Type B pancreatic cell (in vitro differentiated cells): ENCODE measurements at regions not wholly inside any gene's neighbourhood (a gene's known extent, or its start where the extent isn't known, plus 50 kb on each side); places are given as distances from the start of the nearest gene placed in this dataset.
"Not testable (repeated sequence)": the region's sequence is repeated elsewhere in the genome, so short reads cannot be mapped to it uniquely, and the experiment has no call there.

Experiments
- DNase-seq: peaks from one replicate; pipeline ENCODE4 v3.0.0; 2021; ENCODE audit warnings: mixed read lengths; ENCODE audit not compliant: unreplicated experiment; ENCODE audit errors: extremely low spot score
- H3K27ac Mint-ChIP-seq: 2 replicates; pipeline ENCODE4 v1.8.0; 2021; ENCODE audit warnings: mild to moderate bottlenecking, mixed read lengths
- H3K27me3 Mint-ChIP-seq: 2 replicates; pipeline ENCODE4 v1.8.0; 2021; ENCODE audit warnings: mixed read lengths
- H3K36me3 Mint-ChIP-seq: 2 replicates; pipeline ENCODE4 v1.8.0; 2021; ENCODE audit warnings: mixed read lengths
- H3K4me1 Mint-ChIP-seq: one replicate; pipeline ENCODE4 v1.8.0; 2021; ENCODE audit warnings: mixed read lengths; ENCODE audit not compliant: unreplicated experiment
- H3K4me3 Mint-ChIP-seq: 2 replicates; pipeline ENCODE4 v1.8.0; 2021; ENCODE audit warnings: mild to moderate bottlenecking, mixed read lengths
- H3K9me3 Mint-ChIP-seq: 2 replicates; pipeline ENCODE4 v1.8.0; 2021; ENCODE audit warnings: mixed read lengths
- CTCF ChIP-seq: fragments of 200-600 bp; sonication (generic); conservative IDR thresholded peaks from 2 replicates; pipeline ENCODE4 v1.5.0; 2021; ENCODE audit warnings: antibody characterized with exemption, mild to moderate bottlenecking

DNA sequence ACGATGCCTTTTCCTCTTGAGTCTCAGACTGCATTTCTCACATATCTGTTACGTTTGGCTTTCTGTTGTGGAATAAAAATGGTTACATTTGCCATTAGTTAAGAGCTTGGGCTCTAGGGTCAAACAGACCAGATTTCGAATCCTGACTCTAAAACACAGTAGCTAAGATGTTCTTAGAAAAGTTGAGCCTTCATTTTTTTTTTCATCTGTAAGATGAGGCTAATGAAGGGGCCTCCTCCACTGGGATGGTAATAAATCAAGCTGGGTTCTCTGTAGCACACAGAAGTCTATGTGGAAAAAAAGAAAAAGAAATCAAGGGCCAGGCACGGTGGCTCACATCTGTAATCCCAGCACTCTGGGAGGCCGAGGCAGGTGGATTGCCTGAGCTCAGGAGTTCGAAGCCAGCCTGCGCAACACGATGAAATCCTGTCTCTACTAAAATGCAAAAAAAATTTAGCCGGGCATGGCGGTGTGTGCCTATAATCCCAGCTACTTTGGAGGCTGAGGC is 49.9 kb upstream of the CAPRIN1 start:
- Mint-ChIP-seq H3K27me3 (peaks cover 17% of the 10 kb centered on the region), H3K36me3 (no peaks in the 10 kb centered on the region), H3K4me1 (peaks cover 18% of the 10 kb centered on the region), H3K27ac (no peak overlapping the region), H3K9me3 (no peaks in the 10 kb centered on the region), H3K4me3 (no peak overlapping the region)
- no peak for DNase-seq
- TF ChIP-seq CTCF, result no peak

GRCh38 chr11:33999393-33999792 is 52.1 kb upstream of the CAPRIN1 start:
- H3K9me3 Mint-ChIP-seq, result no peaks in the 10 kb centered on the region
- no peaks in the 10 kb centered on the region for H3K36me3 Mint-ChIP-seq
- no peak overlapping the region for H3K4me3 Mint-ChIP-seq
- TF ChIP-seq CTCF, result no peak
- no peak for DNase-seq
- H3K4me1 Mint-ChIP-seq, result peaks cover 18% of the 10 kb centered on the region
- peaks cover 20% of the 10 kb centered on the region for H3K27me3 Mint-ChIP-seq
- H3K27ac Mint-ChIP-seq, result no peak overlapping the region

- peak overlapping the region; percentile 50 for H3K27ac Mint-ChIP-seq
- H3K27me3 Mint-ChIP-seq, result peaks cover 20% of the 10 kb centered on the region
- no peak for DNase-seq
- peaks cover 18% of the 10 kb centered on the region for H3K4me1 Mint-ChIP-seq
- no peaks in the 10 kb centered on the region for H3K36me3 Mint-ChIP-seq
- H3K9me3 Mint-ChIP-seq, result no peaks in the 10 kb centered on the region
- H3K4me3 Mint-ChIP-seq, result peak overlapping the region; percentile 83
- no peak for TF ChIP-seq CTCF
Observed at GRCh38 chr11:33997584-33998251, 53.8 kb upstream of the CAPRIN1 start.

DNA sequence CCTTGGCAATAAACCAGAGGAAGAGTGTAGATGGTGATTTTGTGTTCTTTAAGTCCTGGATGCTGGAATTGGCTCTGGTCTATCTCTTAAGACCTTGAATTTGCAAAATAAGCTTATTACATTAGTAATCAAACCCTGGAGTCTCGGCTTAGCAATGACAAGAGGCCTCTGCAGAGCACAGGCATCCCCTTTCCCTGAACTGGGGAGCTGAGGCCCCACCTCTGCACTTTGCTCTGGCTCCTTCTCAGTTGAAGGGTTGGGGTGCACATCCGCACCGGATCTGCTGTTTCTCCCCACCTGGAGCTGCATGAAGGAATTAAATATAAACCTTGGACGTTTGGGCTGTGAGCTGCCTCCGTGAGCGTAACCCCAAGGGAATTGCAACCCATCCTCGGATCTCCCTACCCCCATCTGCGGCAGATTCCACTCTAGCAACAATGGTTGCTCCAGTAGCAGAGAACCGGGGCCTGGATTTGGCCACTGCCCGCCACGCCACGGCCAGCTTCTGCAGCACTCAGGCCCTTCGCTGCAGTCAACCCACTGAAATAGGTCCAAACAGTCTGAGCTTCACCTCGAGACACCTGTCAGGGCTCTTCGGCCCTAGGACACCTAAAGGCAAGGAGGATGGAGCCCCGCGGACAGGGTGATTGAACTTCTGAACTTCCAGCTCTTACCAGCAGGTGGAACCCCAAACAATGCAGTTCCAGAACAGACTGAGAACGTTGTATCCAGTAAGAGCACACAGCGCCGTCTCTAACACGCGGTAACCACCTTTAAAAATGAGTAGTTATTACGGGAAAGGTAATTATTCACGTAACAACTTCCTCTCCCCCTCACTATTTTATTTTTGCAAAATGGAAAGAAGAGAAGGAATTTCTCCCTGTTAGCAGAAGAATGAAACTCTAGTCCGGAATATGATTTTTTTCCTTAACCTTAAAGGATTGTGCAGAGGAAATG is 54.8 kb upstream of the CAPRIN1 start:
- DNase-seq, result peak; percentile 76
- Mint-ChIP-seq H3K4me3 (peak overlapping the region; percentile 83), H3K27ac (peak overlapping the region; percentile 50), H3K36me3 (no peaks in the 10 kb centered on the region), H3K9me3 (no peaks in the 10 kb centered on the region), H3K27me3 (peaks cover 20% of the 10 kb centered on the region), H3K4me1 (peaks cover 12% of the 10 kb centered on the region)
- TF ChIP-seq CTCF, result peak; percentile 85

GRCh38 chr11:33994937-33995336 is 56.6 kb upstream of the CAPRIN1 start:
- Mint-ChIP-seq H3K9me3 (no peaks in the 10 kb centered on the region), H3K4me3 (no peak overlapping the region), H3K4me1 (peaks cover 12% of the 10 kb centered on the region), H3K27ac (no peak overlapping the region), H3K27me3 (peaks cover 20% of the 10 kb centered on the region), H3K36me3 (no peaks in the 10 kb centered on the region)
- no peak for TF ChIP-seq CTCF
- DNase-seq, result no peak

DNA sequence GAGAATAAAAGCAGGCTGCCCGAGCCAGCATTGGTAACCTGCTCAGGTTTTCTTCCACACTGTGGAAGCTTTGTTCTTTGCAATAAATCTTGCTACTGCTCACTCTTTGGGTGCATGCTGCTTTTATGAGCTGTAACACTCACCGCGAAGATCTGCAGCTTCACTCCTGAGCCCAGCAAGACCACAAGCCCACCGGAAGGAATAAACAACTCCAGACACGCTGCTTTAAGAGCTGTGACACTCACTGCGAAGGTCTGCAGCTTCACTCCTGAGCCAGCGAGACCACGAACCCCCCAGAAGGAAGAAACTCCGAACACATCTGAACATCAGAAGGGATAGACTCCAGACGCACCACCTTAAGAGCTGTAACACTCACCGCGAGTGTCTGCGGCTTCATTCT is 60.4 kb upstream of the CAPRIN1 start:
- not testable (repeated sequence) for H3K27me3 Mint-ChIP-seq, H3K36me3 Mint-ChIP-seq, H3K9me3 Mint-ChIP-seq, DNase-seq, H3K4me1 Mint-ChIP-seq, H3K27ac Mint-ChIP-seq, H3K4me3 Mint-ChIP-seq

- H3K27ac Mint-ChIP-seq, DNase-seq, H3K9me3 Mint-ChIP-seq, H3K4me3 Mint-ChIP-seq, H3K4me1 Mint-ChIP-seq, H3K27me3 Mint-ChIP-seq, H3K36me3 Mint-ChIP-seq: not testable (repeated sequence)
Observed at GRCh38 chr11:33990131-33990530, 61.4 kb upstream of the CAPRIN1 start.
